Fibroblast of skin of right quadriceps (primary cell): ENCODE measurements at regions not wholly inside any gene's neighbourhood (a gene's known extent, or its start where the extent isn't known, plus 50 kb on each side); places are given as distances from the start of the nearest gene placed in this dataset.
"Not testable (repeated sequence)": the region's sequence is repeated elsewhere in the genome, so short reads cannot be mapped to it uniquely, and the experiment has no call there.

ENCODE experiments used
- DNase-seq: peaks from one replicate; pipeline ENCODE4 v3.0.0-alpha.2; 2013

DNA sequence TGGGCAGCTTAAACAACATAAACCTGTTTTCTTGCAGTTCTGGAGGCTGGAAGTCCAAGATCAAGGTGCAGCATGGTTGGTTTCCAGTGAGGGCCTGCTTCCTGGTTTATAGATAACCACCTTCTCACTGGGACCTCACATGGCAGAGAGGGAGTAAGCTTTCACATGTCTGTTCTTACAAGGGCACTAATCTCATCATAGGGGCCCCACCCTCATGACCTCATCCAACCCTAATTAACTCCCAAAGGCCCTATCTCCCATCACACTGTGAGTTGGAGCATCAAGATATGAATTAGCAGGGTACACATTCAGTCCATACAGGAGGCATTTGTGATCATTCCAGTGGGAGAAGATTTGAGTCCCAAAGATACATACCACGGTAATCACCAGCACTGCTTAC, 50.5 kb upstream of the GRIN2A start:
- DNase-seq: no peak

GRCh38 chr16:10239640-10240039, 57.4 kb upstream of the GRIN2A start:
- no peak for DNase-seq

DNA sequence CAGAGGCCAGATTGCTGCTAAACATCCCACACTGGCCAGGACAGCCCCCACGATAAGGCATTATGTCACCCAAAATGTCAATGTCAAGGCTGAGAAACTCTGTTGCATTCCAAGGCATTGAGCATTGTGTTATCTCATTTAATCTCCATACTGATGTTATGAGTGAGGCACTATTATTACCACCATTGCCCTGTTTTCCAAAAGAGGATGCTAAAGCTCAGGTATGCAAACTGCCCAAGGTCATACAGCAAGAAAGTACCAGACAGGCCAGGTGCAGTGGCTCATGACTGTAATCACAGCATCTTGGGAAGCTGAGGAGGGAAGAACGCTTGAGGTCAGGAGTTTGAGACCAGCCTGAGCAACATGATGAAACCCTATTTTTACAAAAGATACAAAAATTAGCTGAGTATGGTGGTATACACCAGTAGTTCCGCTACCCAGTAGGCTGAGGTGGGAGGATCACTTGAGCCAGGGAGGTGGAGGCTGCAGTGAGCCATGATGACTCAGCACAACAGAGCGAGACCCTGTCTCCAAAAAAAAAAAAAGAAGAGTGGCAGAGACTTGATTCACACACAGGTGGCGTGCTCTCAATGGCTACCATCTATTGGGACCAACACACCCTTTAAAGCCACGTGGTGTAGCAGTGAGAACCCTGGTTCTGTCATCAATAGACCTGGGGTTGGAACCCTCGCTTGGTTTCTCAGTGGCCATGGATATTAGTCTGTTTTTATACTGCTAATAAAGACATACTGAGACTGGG, 58.8 kb upstream of the GRIN2A start:
- no peak for DNase-seq

DNA sequence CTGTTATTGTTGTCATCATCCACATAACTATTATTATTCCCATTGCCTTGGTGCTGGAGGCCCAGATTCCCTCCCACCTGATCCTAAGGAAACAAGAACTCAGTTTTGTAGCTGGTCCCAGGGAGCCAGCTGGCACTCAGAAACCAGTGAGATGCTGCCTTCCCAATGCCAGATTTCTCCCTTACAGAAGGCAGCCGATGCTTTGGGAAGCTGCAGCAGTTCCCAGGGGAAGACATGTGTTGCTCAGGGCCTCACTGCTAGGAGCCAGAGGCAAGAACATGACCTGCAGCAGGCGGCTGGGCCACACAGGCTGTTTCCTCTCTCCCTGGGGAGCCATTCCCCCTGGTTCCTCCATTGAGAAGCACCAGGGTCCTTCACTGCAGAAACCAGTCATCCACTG, 59.9 kb upstream of the GRIN2A start:
- no peak for DNase-seq

GRCh38 chr16:10242916-10243315, 60.7 kb upstream of the GRIN2A start:
- no peak for DNase-seq

GRCh38 chr16:10245002-10245401, 62.8 kb upstream of the GRIN2A start:
- no peak for DNase-seq

DNA sequence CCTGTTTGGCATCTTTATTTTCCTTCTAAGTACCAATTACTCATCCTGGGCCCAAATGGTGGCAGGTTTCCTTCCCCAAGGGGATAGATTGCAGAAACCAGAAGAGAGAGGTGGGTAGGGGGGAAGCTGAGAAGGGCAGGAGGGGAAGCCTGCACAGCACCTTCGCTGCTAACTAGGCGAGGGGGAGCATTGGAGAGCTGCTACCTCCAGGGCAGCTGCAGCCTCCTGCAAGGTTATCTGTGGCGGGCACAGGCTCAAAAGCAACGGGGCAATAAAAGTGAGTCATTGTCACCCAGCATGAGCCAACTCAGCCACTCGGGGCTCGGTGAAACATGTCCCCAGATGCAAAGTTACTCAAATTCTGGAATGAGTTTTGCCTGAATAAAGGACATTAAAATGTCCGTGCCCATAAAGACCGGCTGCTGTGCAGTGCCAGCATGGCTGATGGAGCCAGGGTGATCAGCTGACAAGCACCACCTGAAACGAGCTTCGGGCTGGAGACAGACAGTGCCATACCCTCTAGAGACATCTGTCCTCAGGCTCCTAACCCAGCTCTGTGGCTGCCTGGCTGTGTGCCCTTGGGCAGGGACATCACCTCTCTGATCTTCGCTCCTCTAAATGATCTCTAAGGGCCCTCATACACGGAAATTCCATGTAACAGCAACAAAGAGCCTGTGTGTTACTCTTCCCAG, 68.1 kb upstream of the GRIN2A start:
- DNase-seq: no peak

DNA sequence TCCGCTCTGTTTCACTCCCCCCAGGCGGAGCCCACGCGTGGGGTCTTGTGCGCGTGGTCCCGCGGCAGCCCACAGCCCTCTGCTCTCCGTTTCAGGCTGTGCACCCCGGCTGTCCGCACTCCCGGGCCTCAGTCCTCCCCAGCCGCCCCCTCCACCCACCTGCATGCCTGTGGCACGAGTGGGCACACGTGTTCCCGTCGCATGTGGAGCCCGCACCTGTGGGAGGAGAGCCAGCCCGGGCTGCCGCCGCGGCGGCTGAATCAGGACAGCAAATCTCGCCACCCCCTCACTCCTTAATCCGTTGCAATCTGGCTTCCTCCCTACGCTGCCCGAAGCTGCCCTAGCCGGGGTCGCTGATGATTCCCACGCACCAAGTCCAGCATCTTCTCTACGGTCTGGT, 69.9 kb upstream of the GRIN2A start:
- no peak for DNase-seq

- DNase-seq: no peak
These were observed 71.2 kb upstream of the GRIN2A start for GRCh38 chr16:10253409-10253808.

DNA sequence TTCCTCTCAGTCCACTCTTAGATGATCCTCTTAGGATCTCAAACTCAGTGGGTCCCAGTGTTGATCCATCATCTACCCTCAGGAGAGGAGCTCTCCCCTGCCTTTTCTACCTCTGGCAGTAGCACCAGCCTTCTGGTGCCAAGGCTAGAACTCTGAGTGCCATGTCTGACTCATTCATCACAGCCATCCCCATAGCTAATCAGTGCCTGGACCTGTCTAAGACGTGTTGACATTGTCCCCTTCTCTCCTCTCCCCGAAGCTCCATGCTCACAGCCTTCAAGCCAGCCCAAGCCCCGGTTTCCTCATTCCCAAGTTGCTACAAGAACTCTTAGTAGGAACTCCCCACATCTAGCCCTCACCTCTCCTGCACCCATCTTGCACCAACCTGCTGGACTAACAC, 73.5 kb upstream of the GRIN2A start:
- no peak for DNase-seq

DNA sequence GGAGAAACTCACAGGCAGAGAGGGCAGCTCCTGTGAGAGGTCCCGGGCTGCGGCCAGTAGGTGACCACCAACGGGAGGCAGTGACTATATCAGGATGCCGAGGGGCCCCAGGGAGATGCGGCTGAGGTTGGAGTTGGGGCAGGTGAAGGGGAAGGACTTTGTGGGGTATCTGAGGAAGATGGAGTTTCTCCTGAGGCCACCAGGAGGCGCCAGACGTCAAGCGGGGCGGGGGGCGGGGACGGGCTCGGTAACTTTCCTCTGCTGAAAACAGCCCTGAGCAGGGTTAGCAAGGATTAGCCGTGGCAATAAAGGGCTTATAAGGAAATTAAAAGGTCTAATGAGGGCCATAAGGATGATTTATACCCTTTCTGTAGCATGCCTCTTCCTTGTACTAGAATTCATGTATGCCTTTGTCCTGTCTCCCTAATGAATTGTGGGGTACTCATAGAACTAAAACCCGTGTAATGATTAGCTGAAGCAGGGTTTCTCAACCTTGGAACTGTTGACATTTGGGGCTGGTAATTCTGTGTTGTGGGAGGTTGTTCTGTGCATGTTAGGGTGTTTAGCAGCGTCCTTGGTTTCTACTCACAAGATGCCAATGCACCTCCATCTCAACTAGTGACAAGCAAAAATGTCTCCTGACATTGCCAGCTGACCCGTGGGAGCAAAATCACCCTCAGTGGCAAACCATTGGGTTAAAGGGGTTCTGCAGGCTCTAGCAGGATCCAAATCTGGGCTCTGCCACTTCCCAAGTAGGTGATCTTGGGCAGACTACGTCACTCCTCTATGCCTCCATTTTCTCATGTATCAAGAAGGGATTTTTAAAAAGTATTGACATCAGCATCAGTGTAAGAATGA, 74.8 kb upstream of the GRIN2A start:
- DNase-seq: no peak

DNA sequence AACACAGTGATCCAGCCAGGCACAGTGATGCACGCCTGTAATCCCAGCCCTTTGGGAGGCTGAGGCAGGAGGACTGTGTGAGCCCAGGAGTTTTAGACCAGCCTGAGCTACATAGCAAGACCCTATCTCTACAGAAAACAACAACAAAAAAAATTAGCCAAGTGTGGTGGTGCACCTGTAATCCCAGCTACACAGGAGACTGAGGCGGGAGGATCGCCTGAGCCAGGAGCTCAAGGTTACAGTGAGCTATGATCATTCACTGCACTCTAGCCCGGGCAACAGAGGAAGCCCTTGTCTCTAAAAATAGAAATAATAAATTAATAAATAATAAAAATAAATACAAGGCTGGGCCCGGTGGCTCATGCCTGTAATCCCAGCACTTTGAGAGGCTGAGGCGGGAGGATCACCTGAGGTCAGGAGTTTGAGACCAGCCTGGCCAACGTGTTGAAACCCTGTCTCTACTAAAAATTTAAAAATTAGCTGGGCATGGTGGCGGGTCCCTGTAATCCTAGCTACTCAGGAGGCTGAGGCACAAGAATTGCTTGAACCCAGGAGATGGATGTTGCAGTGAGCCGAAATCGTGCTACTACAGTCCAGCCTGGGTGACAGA, 75.5 kb upstream of the GRIN2A start:
- not testable (repeated sequence) for DNase-seq

DNA sequence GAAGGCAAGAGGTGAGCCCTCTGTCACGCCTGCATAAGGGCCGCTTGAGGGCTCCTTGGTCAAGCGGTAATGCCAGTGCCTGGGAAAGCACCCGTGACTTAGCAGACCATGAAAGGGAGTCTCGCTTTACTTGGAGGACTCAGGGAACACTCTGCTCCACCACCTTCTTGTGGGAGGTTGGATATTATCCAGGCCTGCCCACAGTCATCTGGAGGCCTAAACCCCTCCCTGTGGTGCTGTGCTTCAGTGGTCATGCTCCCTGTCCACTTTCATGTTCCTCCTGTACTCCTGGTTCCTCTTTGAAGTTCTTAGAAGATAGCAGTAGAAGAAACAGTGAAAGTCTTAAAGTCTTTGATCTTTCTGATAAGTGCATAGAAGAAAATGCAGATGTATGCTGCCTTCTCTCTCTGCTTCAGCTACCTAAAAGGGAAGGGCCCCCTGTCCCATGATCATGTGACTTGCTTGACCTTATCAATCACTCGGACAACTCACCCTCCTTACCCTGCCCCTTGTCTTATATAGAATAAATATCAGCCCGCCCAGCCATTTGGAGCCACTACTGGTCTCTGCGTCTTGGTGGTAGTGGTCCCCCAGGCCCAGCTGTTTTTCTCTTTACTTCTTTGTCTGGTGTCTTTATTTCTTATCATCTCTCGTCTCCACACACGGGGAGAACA, 76.8 kb upstream of the GRIN2A start:
- DNase-seq: not testable (repeated sequence)

GRCh38 chr16:10261077-10261476, 78.8 kb upstream of the GRIN2A start:
- DNase-seq: no peak

GRCh38 chr16:10261526-10261925, 79.3 kb upstream of the GRIN2A start:
- DNase-seq: not testable (repeated sequence)

DNA sequence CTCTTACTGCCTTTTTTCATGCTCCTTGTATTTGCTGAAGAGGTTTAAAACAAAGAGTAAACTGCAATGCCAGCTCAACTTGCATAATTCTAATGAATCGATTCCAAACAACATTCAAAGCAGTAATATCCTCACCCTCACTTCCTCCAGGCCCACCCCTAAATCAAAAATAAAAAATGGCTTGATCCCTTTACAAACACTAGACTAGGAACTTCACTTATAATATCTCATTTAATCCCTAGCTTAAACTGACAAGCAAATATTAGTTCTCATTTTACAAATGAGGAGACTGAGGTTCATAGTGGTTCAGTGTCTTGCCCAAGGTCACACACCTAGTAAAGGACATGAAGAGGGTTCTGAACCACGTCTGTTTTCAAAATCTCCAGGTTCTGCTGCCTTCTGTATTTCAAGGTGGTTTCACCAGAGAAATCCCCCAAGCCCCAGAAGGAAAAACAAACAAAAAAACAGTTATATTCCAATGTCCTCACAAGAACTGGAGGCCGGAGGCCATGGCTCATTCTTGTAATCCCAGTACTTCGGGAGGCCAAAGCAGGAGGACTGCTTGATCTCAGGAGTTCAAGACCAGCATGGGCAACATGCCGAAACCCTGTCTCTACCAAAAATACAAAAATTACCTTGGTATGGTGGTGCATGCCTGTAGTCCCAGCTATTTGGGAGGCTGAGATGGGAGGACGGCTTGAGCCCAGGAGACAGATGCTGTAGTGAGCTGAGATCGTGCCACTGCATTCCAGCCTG, 80.3 kb upstream of the GRIN2A start:
- no peak for DNase-seq

DNA sequence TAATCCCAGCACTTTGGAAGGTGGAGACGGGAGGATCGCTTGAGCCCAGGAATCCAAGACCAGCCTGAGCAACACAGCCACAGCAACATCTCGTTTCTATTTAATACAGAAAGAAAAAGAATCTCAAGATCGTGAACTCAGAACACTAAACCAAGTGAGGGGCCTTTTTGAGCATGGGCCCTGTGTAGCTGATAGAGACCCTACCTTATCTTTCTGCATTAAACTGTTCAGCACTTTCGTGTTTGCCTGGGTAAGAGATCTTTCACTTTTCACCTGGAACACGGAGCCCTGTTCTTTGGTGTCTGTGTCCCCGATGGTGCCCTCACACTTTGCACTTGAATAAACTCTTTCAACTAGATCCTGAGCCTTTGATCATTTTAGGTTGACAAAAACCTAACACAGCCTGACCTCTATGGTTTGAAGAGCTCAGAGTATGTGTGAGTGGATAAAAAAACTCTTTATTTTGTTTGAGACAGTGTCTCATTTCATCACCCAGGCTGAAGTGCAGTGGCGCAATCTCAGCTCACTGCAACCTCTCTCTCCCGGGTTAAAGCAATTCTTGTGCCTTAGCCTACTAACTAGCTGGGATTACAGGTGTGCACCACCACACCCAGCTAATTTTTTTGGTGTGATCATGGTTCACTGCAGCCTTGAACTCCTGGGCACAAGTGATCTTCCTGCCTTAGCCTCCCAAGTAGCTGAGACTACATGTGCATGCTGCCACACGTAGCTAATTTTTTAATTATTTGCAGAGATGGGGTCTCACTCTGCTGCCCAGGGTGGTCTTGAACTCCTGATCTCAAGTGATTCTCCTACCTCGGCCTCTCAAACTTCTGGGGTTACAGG, 83.8 kb upstream of the GRIN2A start:
- DNase-seq: no peak

DNA sequence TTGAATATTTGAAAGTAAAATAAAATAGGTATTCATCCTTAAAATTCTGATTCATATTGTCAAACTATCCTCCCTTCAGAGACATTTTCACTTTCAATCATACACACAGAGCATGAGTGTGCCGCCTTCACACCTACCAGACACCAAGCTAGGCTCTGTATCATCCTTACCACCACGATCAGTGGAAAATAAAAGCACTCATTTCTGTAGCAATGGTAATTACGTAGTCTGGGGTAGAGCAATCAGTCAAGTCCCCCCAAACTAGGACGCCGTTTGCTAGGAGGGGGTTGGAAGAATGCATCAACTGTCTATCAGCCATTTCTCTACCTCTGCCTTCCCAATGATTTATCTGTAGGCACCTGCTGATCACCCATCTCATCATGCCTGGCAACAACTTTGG, 84.6 kb upstream of the GRIN2A start:
- no peak for DNase-seq

- DNase-seq: no peak
These were observed 87.4 kb upstream of the GRIN2A start for GRCh38 chr16:10269632-10270031.

- not testable (repeated sequence) for DNase-seq
These were observed 90.1 kb upstream of the GRIN2A start for GRCh38 chr16:10272250-10272854.
